ENCODE measurements at regions not wholly inside any gene's neighbourhood (a gene's known extent, or its start where the extent isn't known, plus 50 kb on each side); places are given as distances from the start of the nearest gene placed in this dataset.

DNA sequence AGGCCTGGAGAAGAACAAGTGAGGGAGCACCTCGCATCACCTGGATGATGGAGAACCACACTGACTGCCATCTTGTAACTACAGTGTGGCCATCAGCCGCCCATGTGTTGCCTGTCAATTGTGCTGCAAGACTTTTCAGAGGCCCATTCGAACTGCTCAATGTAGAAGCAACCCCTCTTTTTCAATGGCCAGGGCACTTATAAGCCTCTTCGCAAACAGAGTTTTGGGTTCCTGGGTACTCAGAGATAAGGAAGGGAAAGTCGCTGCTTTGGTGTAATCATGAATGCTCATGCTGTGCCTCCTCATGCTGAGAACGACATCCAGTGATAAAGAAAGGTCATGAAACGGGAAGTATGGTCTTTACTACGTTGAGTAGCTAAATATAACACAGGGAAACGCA, 143.9 kb upstream of the SLC39A10 start (continued):
- TF ChIP-seq, protein P1, sequence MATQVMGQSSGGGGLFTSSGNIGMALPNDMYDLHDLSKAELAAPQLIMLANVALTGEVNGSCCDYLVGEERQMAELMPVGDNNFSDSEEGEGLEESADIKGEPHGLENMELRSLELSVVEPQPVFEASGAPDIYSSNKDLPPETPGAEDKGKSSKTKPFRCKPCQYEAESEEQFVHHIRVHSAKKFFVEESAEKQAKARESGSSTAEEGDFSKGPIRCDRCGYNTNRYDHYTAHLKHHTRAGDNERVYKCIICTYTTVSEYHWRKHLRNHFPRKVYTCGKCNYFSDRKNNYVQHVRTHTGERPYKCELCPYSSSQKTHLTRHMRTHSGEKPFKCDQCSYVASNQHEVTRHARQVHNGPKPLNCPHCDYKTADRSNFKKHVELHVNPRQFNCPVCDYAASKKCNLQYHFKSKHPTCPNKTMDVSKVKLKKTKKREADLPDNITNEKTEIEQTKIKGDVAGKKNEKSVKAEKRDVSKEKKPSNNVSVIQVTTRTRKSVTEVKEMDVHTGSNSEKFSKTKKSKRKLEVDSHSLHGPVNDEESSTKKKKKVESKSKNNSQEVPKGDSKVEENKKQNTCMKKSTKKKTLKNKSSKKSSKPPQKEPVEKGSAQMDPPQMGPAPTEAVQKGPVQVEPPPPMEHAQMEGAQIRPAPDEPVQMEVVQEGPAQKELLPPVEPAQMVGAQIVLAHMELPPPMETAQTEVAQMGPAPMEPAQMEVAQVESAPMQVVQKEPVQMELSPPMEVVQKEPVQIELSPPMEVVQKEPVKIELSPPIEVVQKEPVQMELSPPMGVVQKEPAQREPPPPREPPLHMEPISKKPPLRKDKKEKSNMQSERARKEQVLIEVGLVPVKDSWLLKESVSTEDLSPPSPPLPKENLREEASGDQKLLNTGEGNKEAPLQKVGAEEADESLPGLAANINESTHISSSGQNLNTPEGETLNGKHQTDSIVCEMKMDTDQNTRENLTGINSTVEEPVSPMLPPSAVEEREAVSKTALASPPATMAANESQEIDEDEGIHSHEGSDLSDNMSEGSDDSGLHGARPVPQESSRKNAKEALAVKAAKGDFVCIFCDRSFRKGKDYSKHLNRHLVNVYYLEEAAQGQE (IDR thresholded peaks at IDR 0.05; ENCODE audit: borderline replicate concordance in 1 of 2, low read depth in 1 of 2, low read length in 2 of 2) = no peak
- TF ChIP-seq, protein P2, sequence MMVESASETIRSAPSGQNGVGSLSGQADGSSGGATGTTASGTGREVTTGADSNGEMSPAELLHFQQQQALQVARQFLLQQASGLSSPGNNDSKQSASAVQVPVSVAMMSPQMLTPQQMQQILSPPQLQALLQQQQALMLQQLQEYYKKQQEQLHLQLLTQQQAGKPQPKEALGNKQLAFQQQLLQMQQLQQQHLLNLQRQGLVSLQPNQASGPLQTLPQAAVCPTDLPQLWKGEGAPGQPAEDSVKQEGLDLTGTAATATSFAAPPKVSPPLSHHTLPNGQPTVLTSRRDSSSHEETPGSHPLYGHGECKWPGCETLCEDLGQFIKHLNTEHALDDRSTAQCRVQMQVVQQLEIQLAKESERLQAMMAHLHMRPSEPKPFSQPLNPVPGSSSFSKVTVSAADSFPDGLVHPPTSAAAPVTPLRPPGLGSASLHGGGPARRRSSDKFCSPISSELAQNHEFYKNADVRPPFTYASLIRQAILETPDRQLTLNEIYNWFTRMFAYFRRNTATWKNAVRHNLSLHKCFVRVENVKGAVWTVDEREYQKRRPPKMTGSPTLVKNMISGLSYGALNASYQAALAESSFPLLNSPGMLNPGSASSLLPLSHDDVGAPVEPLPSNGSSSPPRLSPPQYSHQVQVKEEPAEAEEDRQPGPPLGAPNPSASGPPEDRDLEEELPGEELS (CRISPR knock-in tag; IDR thresholded peaks at IDR 0.05) = no peak
- no peak for TF ChIP-seq GATAD1 (CRISPR knock-in tag; IDR thresholded peaks at IDR 0.05)
- TF ChIP-seq, protein P3, sequence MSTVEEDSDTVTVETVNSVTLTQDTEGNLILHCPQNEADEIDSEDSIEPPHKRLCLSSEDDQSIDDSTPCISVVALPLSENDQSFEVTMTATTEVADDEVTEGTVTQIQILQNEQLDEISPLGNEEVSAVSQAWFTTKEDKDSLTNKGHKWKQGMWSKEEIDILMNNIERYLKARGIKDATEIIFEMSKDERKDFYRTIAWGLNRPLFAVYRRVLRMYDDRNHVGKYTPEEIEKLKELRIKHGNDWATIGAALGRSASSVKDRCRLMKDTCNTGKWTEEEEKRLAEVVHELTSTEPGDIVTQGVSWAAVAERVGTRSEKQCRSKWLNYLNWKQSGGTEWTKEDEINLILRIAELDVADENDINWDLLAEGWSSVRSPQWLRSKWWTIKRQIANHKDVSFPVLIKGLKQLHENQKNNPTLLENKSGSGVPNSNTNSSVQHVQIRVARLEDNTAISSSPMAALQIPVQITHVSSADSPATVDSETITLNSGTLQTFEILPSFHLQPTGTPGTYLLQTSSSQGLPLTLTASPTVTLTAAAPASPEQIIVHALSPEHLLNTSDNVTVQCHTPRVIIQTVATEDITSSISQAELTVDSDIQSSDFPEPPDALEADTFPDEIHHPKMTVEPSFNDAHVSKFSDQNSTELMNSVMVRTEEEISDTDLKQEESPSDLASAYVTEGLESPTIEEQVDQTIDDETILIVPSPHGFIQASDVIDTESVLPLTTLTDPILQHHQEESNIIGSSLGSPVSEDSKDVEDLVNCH (CRISPR knock-in tag; IDR thresholded peaks at IDR 0.05) = no peak

DNA sequence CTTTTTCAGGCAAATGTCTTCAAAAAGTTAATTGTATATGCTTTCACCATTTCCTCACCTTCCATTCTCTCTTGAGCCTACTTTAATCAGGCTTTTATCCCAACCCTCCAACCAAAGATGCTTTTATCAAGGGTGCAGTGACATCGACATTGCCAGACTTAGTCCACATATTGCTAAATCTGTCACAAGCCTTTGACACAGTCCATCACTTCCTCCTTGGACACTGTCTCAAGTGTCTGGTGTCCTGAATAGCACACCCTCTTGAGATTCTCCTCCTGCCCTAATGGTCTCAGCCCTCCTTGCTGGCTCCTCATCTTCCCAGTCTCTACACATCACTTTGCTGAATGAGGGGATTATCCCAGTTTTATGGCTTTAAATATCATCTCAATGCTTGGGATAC, 147.5 kb upstream of the SLC39A10 start:
- no peak for FAIRE-seq
- Histone ChIP-seq H3K4me2 (ENCODE audit: low read depth, low read length) (no peak overlapping the region), H3K9me3 (ENCODE audit: low read length) (peaks cover 10% of the 10 kb centered on the region; the same call in 1 of the 2 replicates), H2AFZ (ENCODE audit: low read length) (no peak overlapping the region), H3K4me3 (replicated peaks in 1 of 3; ENCODE audit: insufficient read depth in 1 of 3, low read depth in 2 of 3, low read length in 3 of 3) (no peak overlapping the region), H3K36me3 (replicated peaks in 1 of 2; ENCODE audit: control insufficient read depth in 1 of 2, insufficient read depth in 2 of 2, low read length in 2 of 2) (no peaks in the 10 kb centered on the region), H4K20me1 (ENCODE audit: insufficient read depth, low read length) (no peaks in the 10 kb centered on the region), H3K27ac (ENCODE audit: extremely low read length, insufficient read depth, low read length) (no peak overlapping the region), H3K79me2 (ENCODE audit: insufficient read depth, low read length) (no peaks in the 10 kb centered on the region), H3K4me1 (ENCODE audit: insufficient read depth, low read length) (no peaks in the 10 kb centered on the region), H3K27me3 (ENCODE audit: control insufficient read depth in 1 of 2, insufficient read depth in 2 of 2, low read length in 2 of 2) (no peaks in the 10 kb centered on the region), H3K9ac (ENCODE audit: insufficient read depth, low read depth, low read length) (no peak overlapping the region)
- WGBS (ENCODE audit: low lambda C conversion rate) = 0% methylated on average over 1 of the region's 1 CpG
- TF ChIP-seq ZNF138 (CRISPR knock-in tag; IDR thresholded peaks at IDR 0.05; ENCODE audit: low read depth) = no peak
- no TSS peak for BruUV-seq (replicated peaks)
- ATAC-seq = no peak
- POLR2A ChIA-PET = no interaction called here
- intact Hi-C loops (cut with micrococcal nuclease; ENCODE audit: unreplicated experiment) (no loop called here), in situ Hi-C loops (cut with HindIII; ENCODE audit: extremely low pct_ligation_motif_present, low pct_unique_long_range_greater_than_20kb) (no loop called here)
- no peak for DNase-seq (ENCODE audit: low spot score)
- CTCF ChIA-PET (ENCODE audit: low intra/inter-chr PET ratio, low total read pairs) = no interaction called here
